ENCODE measurements at regions not wholly inside any gene's neighbourhood (a gene's known extent, or its start where the extent isn't known, plus 50 kb on each side); places are given as distances from the start of the nearest gene placed in this dataset.

GRCh38 chr20:1807394-1807793 lies 87.8 kb upstream of the SIRPA start:
- TF ChIP-seq HNRNPLL (IDR thresholded peaks at IDR 0.05; ENCODE audit: low read depth, low read length, poor library complexity, severe bottlenecking) (no peak), RORA (CRISPR knock-in tag; IDR thresholded peaks at IDR 0.05) (no peak), SRSF9 (IDR thresholded peaks at IDR 0.05; ENCODE audit: borderline replicate concordance, insufficient read depth, low read depth, low read length, poor library complexity, severe bottlenecking) (no peak), PRMT3 (CRISPR knock-in tag; IDR thresholded peaks at IDR 0.05; ENCODE audit: borderline replicate concordance, low read depth) (no peak), LBX2 (CRISPR knock-in tag; IDR thresholded peaks at IDR 0.05; ENCODE audit: borderline replicate concordance) (no peak), HBP1 (CRISPR knock-in tag; IDR thresholded peaks at IDR 0.05; ENCODE audit: low read depth) (no peak), NCOA5 (CRISPR knock-in tag; IDR thresholded peaks at IDR 0.05) (no peak), PAF1 (CRISPR knock-in tag; IDR thresholded peaks at IDR 0.05) (no peak), TSC22D2 (CRISPR knock-in tag; IDR thresholded peaks at IDR 0.05; ENCODE audit: borderline replicate concordance) (no peak), TGIF2 (CRISPR knock-in tag; IDR thresholded peaks at IDR 0.05) (no peak), ZFP82 (CRISPR knock-in tag; IDR thresholded peaks at IDR 0.05; ENCODE audit: borderline replicate concordance) (no peak)
- TF ChIP-seq, protein P1, sequence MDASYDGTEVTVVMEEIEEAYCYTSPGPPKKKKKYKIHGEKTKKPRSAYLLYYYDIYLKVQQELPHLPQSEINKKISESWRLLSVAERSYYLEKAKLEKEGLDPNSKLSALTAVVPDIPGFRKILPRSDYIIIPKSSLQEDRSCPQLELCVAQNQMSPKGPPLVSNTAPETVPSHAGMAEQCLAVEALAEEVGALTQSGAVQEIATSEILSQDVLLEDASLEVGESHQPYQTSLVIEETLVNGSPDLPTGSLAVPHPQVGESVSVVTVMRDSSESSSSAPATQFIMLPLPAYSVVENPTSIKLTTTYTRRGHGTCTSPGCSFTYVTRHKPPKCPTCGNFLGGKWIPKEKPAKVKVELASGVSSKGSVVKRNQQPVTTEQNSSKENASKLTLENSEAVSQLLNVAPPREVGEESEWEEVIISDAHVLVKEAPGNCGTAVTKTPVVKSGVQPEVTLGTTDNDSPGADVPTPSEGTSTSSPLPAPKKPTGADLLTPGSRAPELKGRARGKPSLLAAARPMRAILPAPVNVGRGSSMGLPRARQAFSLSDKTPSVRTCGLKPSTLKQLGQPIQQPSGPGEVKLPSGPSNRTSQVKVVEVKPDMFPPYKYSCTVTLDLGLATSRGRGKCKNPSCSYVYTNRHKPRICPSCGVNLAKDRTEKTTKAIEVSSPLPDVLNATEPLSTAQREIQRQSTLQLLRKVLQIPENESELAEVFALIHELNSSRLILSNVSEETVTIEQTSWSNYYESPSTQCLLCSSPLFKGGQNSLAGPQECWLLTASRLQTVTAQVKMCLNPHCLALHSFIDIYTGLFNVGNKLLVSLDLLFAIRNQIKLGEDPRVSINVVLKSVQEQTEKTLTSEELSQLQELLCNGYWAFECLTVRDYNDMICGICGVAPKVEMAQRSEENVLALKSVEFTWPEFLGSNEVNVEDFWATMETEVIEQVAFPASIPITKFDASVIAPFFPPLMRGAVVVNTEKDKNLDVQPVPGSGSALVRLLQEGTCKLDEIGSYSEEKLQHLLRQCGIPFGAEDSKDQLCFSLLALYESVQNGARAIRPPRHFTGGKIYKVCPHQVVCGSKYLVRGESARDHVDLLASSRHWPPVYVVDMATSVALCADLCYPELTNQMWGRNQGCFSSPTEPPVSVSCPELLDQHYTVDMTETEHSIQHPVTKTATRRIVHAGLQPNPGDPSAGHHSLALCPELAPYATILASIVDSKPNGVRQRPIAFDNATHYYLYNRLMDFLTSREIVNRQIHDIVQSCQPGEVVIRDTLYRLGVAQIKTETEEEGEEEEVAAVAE (CRISPR knock-in tag; IDR thresholded peaks at IDR 0.05; ENCODE audit: borderline replicate concordance), result no peak
- TF ChIP-seq, protein P2, sequence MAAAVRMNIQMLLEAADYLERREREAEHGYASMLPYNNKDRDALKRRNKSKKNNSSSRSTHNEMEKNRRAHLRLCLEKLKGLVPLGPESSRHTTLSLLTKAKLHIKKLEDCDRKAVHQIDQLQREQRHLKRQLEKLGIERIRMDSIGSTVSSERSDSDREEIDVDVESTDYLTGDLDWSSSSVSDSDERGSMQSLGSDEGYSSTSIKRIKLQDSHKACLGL (CRISPR knock-in tag; IDR thresholded peaks at IDR 0.05), result no peak
- Histone ChIP-seq H3K4me2 (ENCODE audit: low read depth, low read length) (no peak overlapping the region), H3K27ac (ENCODE audit: extremely low read length, insufficient read depth, low read length) (no peak overlapping the region), H4K20me1 (ENCODE audit: insufficient read depth, low read length) (no peaks in the 10 kb centered on the region), H3K27me3 (ENCODE audit: control insufficient read depth in 1 of 2, insufficient read depth in 2 of 2, low read length in 2 of 2) (no peaks in the 10 kb centered on the region), H3K9me3 (ENCODE audit: low read length) (no peaks in the 10 kb centered on the region), H3K4me3 (replicated peaks in 1 of 3; ENCODE audit: insufficient read depth in 1 of 3, low read depth in 2 of 3, low read length in 3 of 3) (no peak overlapping the region), H3K79me2 (ENCODE audit: insufficient read depth, low read length) (no peaks in the 10 kb centered on the region), H3K9ac (ENCODE audit: insufficient read depth, low read depth, low read length) (no peak overlapping the region), H3K4me1 (ENCODE audit: insufficient read depth, low read length) (peaks cover 36% of the 10 kb centered on the region), H3K36me3 (replicated peaks in 1 of 2; ENCODE audit: control insufficient read depth in 1 of 2, insufficient read depth in 2 of 2, low read length in 2 of 2) (no peaks in the 10 kb centered on the region), H2AFZ (ENCODE audit: low read length) (no peak overlapping the region)
- FAIRE-seq, result no peak
- intact Hi-C loops (cut with micrococcal nuclease; ENCODE audit: unreplicated experiment) (no loop called here), in situ Hi-C loops (cut with HindIII; ENCODE audit: extremely low pct_ligation_motif_present, low pct_unique_long_range_greater_than_20kb) (no loop called here)
- WGBS (ENCODE audit: low lambda C conversion rate), result 79% methylated on average over 7 of the region's 7 CpGs
- DNase-seq (ENCODE audit: low spot score), result no peak
- POLR2A ChIA-PET, result interaction anchor here (0.6 kb wide), 1 partner anchor 10 kb away, joined by 4 read pairs; no protein-coding TSS in a partner anchor
- BruUV-seq (replicated peaks), result no TSS peak
- no peak for ATAC-seq
- CTCF ChIA-PET (ENCODE audit: low intra/inter-chr PET ratio, low total read pairs), result no interaction called here

All from HepG2 (cell line).